Neural progenitor cell (in vitro differentiated cells): ENCODE measurements at regions not wholly inside any gene's neighbourhood (a gene's known extent, or its start where the extent isn't known, plus 50 kb on each side); places are given as distances from the start of the nearest gene placed in this dataset.

Experiments
- DNase-seq: peaks from one replicate; pipeline ENCODE4 v3.0.0-alpha.2; 2016; ENCODE audit warnings: low spot score
- H2AFZ ChIP-seq: fragments of 200-600 bp; sonication (generic); replicated peaks from 2 replicates; pipeline ENCODE4 v1.6.1; 2016; ENCODE audit warnings: antibody characterized with exemption
- H3F3A ChIP-seq: fragments of 200-600 bp; sonication (generic); 2 replicates; pipeline ENCODE4 v1.6.1; 2016; ENCODE audit warnings: antibody characterized with exemption, low read depth
- H3K27ac ChIP-seq: fragments of 200-600 bp; sonication (generic); 2 replicates; pipeline ENCODE4 v1.5.1; 2016; ENCODE audit warnings: mild to moderate bottlenecking
- H3K27me3 ChIP-seq: fragments of 200-600 bp; sonication (generic); 2 replicates; pipeline ENCODE4 v1.6.1; 2016; ENCODE audit warnings: mild to moderate bottlenecking, moderate library complexity
- H3K36me3 ChIP-seq: fragments of 200-600 bp; sonication (generic); 2 replicates; pipeline ENCODE4 v1.5.1; 2016
- H3K4me1 ChIP-seq: fragments of 200-600 bp; sonication (generic); 2 replicates; pipeline ENCODE4 v1.6.1; 2016; ENCODE audit warnings: mixed run types
- H3K4me2 ChIP-seq: fragments of 200-600 bp; sonication (generic); 2 replicates; pipeline ENCODE4 v1.6.1; 2016
- H3K4me3 ChIP-seq: fragments of 200-600 bp; sonication (generic); 2 replicates; pipeline ENCODE4 v1.5.1; 2016
- H3K79me2 ChIP-seq: fragments of 200-600 bp; sonication (generic); 2 replicates; pipeline ENCODE4 v1.6.1; 2016; ENCODE audit warnings: low read depth
- H3K9ac ChIP-seq: fragments of 200-600 bp; sonication (generic); 2 replicates; pipeline ENCODE4 v1.6.1; 2016
- H3K9me3 ChIP-seq: fragments of 200-600 bp; sonication (generic); 2 replicates; pipeline ENCODE4 v1.5.1; 2016; ENCODE audit warnings: low read depth
- H4K20me1 ChIP-seq: fragments of 200-600 bp; sonication (generic); 2 replicates; pipeline ENCODE4 v1.6.1; 2016; ENCODE audit warnings: low read depth
- H3K27ac Mint-ChIP-seq: 3 replicates; pipeline ENCODE4 v1.8.0; 2021; ENCODE audit warnings: mixed read lengths
- H3K27me3 Mint-ChIP-seq: 2 replicates; pipeline ENCODE4 v1.8.0; 2022; ENCODE audit warnings: low read depth, mild to moderate bottlenecking, inconsistent platforms, moderate library complexity, mixed read lengths; ENCODE audit not compliant: insufficient read depth
- H3K36me3 Mint-ChIP-seq: 3 replicates; pipeline ENCODE4 v1.8.0; 2021; ENCODE audit warnings: mixed read lengths
- H3K4me1 Mint-ChIP-seq: 3 replicates; pipeline ENCODE4 v1.8.0; 2021; ENCODE audit warnings: mixed read lengths
- H3K4me3 Mint-ChIP-seq: 3 replicates; pipeline ENCODE4 v1.8.0; 2021; ENCODE audit warnings: mild to moderate bottlenecking, moderate library complexity, mixed read lengths
- H3K9me3 Mint-ChIP-seq: 3 replicates; pipeline ENCODE4 v1.8.0; 2020; ENCODE audit warnings: mixed read lengths
- CTCF ChIP-seq: fragments of 200-600 bp; sonication (generic); IDR thresholded peaks from 2 replicates; pipeline ENCODE4 v1.5.1; 2017; ENCODE audit warnings: antibody characterized with exemption, mild to moderate bottlenecking
- EZH2 ChIP-seq: fragments of 200-600 bp; sonication (generic); IDR thresholded peaks from 2 replicates; pipeline ENCODE4 v1.6.1; 2017; ENCODE audit warnings: antibody characterized with exemption, mild to moderate bottlenecking, moderate library complexity
- EZH2phosphoT487 ChIP-seq: fragments of 200-600 bp; sonication (generic); IDR thresholded peaks from 2 replicates; pipeline ENCODE4 v1.6.1; 2017; ENCODE audit warnings: antibody characterized with exemption

GRCh38 chr3:118682921-118683320 is 351.7 kb downstream of the IGSF11 start:
- Histone ChIP-seq H3K4me2 (no peak overlapping the region), H3K79me2 (no peaks in the 10 kb centered on the region), H3K9ac (no peak overlapping the region), H3F3A (no peaks in the 10 kb centered on the region), H4K20me1 (no peaks in the 10 kb centered on the region), H3K4me1 (no peaks in the 10 kb centered on the region), H3K36me3 (no peaks in the 10 kb centered on the region), H3K9me3 (no peaks in the 10 kb centered on the region), H3K4me3 (no peak overlapping the region), H3K27ac (no peak overlapping the region), H2AFZ (no peak overlapping the region), H3K27me3 (no peaks in the 10 kb centered on the region)
- Mint-ChIP-seq H3K27me3 (peaks cover 2% of the 10 kb centered on the region), H3K9me3 (peaks cover 7% of the 10 kb centered on the region), H3K4me1 (peaks cover 3% of the 10 kb centered on the region), H3K36me3 (no peaks in the 10 kb centered on the region), H3K4me3 (no peak overlapping the region), H3K27ac (no peak overlapping the region)
- TF ChIP-seq EZH2phosphoT487 (no peak), EZH2 (no peak), CTCF (no peak)
- DNase-seq, result no peak

- DNase-seq, result no peak
- TF ChIP-seq CTCF, result no peak
- no peak for TF ChIP-seq EZH2
- no peak for TF ChIP-seq EZH2phosphoT487
- Histone ChIP-seq H2AFZ (no peak overlapping the region), H3K79me2 (no peaks in the 10 kb centered on the region), H3K4me2 (no peak overlapping the region), H3K27ac (no peak overlapping the region), H4K20me1 (no peaks in the 10 kb centered on the region), H3K9me3 (no peaks in the 10 kb centered on the region), H3K36me3 (no peaks in the 10 kb centered on the region), H3K4me1 (no peaks in the 10 kb centered on the region), H3K4me3 (no peak overlapping the region), H3K9ac (no peak overlapping the region), H3F3A (no peaks in the 10 kb centered on the region), H3K27me3 (no peaks in the 10 kb centered on the region)
- Mint-ChIP-seq H3K27me3 (peaks cover 2% of the 10 kb centered on the region), H3K9me3 (peaks cover 7% of the 10 kb centered on the region), H3K4me3 (no peak overlapping the region), H3K36me3 (no peaks in the 10 kb centered on the region), H3K4me1 (peaks cover 3% of the 10 kb centered on the region), H3K27ac (no peak overlapping the region)
Measured at GRCh38 chr3:118683636-118684035, 351.0 kb downstream of the IGSF11 start.

- H3K79me2 ChIP-seq, result no peaks in the 10 kb centered on the region
- H3F3A ChIP-seq, result no peaks in the 10 kb centered on the region
- no peaks in the 10 kb centered on the region for H3K4me1 ChIP-seq
- Mint-ChIP-seq H3K4me3 (no peak overlapping the region), H3K9me3 (no peaks in the 10 kb centered on the region), H3K36me3 (no peaks in the 10 kb centered on the region), H3K27ac (no peak overlapping the region), H3K4me1 (no peaks in the 10 kb centered on the region), H3K27me3 (no peaks in the 10 kb centered on the region)
- H3K4me3 ChIP-seq, result no peak overlapping the region
- TF ChIP-seq EZH2 (no peak), CTCF (no peak), EZH2phosphoT487 (no peak)
- no peaks in the 10 kb centered on the region for H3K36me3 ChIP-seq
- H4K20me1 ChIP-seq, result no peaks in the 10 kb centered on the region
- no peaks in the 10 kb centered on the region for H3K27me3 ChIP-seq
- no peak overlapping the region for H2AFZ ChIP-seq
- no peaks in the 10 kb centered on the region for H3K9me3 ChIP-seq
- DNase-seq, result no peak
- no peak overlapping the region for H3K9ac ChIP-seq
- H3K27ac ChIP-seq, result no peak overlapping the region
- H3K4me2 ChIP-seq, result no peak overlapping the region
Measured at GRCh38 chr3:118688396-118688884, 346.2 kb downstream of the IGSF11 start.
